Thyroid gland (tissue), 4 donors: ENCODE measurements at regions not wholly inside any gene's neighbourhood (a gene's known extent, or its start where the extent isn't known, plus 50 kb on each side); places are given as distances from the start of the nearest gene placed in this dataset.

Experiments
- POLR2A ChIP-seq, 2 donors: fragments of 450-650 bp; IDR thresholded peaks; one replicate each; pipeline ENCODE4 v1.6.1; 2017; ENCODE audit warnings: antibody characterized with exemption in 2 of 2, mild to moderate bottlenecking in 2 of 2, moderate library complexity in 1 of 2
- TF ChIP-seq, protein P1 (sequence below), 6 experiments: fragments of 200-600 bp in 3 of 6; fragments of 450-650 bp in 3 of 6; sonication (generic) in 3 of 6; IDR thresholded peaks; one replicate each; pipeline ENCODE4 v1.5.1; 2016 to 2019; ENCODE audit warnings: antibody characterized with exemption in 6 of 6, mild to moderate bottlenecking in 2 of 6, inconsistent platforms in 1 of 6, moderate library complexity in 1 of 6

- TF ChIP-seq POLR2A (IDR thresholded peaks at IDR 0.05): no peak
- TF ChIP-seq, protein P1, sequence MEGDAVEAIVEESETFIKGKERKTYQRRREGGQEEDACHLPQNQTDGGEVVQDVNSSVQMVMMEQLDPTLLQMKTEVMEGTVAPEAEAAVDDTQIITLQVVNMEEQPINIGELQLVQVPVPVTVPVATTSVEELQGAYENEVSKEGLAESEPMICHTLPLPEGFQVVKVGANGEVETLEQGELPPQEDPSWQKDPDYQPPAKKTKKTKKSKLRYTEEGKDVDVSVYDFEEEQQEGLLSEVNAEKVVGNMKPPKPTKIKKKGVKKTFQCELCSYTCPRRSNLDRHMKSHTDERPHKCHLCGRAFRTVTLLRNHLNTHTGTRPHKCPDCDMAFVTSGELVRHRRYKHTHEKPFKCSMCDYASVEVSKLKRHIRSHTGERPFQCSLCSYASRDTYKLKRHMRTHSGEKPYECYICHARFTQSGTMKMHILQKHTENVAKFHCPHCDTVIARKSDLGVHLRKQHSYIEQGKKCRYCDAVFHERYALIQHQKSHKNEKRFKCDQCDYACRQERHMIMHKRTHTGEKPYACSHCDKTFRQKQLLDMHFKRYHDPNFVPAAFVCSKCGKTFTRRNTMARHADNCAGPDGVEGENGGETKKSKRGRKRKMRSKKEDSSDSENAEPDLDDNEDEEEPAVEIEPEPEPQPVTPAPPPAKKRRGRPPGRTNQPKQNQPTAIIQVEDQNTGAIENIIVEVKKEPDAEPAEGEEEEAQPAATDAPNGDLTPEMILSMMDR (IDR thresholded peaks at IDR 0.05): no peak
These were observed 140.7 kb upstream of the PTPRD start for GRCh38 chr9:10753474-10753873.
